Stimulated activated CD4-positive, alpha-beta T cell treated with anti-CD3 and anti-CD28 coated beads, TNF-alpha, amount 100 ng/mL, for 48 hours (primary cell): ENCODE measurements at regions not wholly inside any gene's neighbourhood (a gene's known extent, or its start where the extent isn't known, plus 50 kb on each side); places are given as distances from the start of the nearest gene placed in this dataset.

Source experiments
- DNase-seq, 3 donors: peaks; one replicate each; pipeline ENCODE4 v3.0.0-alpha.2; 2020; ENCODE audit warnings: low read depth in 3 of 3

GRCh38 chr12:98274430-98275130, 240.8 kb upstream of the TMPO start:
- no peak for DNase-seq

GRCh38 chr12:98275131-98275475, 240.3 kb upstream of the TMPO start:
- no peak for DNase-seq

- no peak for DNase-seq
Measured at GRCh38 chr12:98280152-98280551, 235.2 kb upstream of the TMPO start.

- DNase-seq = no peak
Measured at GRCh38 chr12:98280621-98281020, 234.8 kb upstream of the TMPO start.

- DNase-seq = no peak
Measured at GRCh38 chr12:98291828-98292227, 223.6 kb upstream of the TMPO start.

- DNase-seq = no peak
Measured at GRCh38 chr12:98294051-98294805, 221.2 kb upstream of the TMPO start.

- no peak for DNase-seq
Measured at GRCh38 chr12:98295681-98296080, 219.7 kb upstream of the TMPO start.

GRCh38 chr12:98296462-98297079, 218.8 kb upstream of the TMPO start:
- no peak for DNase-seq

- DNase-seq = no peak
Measured at GRCh38 chr12:98297538-98297937, 217.9 kb upstream of the TMPO start.

- DNase-seq = no peak
Measured at GRCh38 chr12:98308141-98308540, 207.2 kb upstream of the TMPO start.

- no peak for DNase-seq
Measured at GRCh38 chr12:98317939-98318899, 197.2 kb upstream of the TMPO start.

- no peak for DNase-seq
Measured at GRCh38 chr12:98319716-98320425, 195.5 kb upstream of the TMPO start.

- no peak for DNase-seq
Measured at GRCh38 chr12:98325003-98325402, 190.4 kb upstream of the TMPO start.

GRCh38 chr12:98328467-98328866, 186.9 kb upstream of the TMPO start:
- DNase-seq = no peak

GRCh38 chr12:98329589-98329988, 185.8 kb upstream of the TMPO start:
- no peak for DNase-seq

GRCh38 chr12:98332642-98333041, 182.7 kb upstream of the TMPO start:
- DNase-seq = no peak

GRCh38 chr12:98334768-98335167, 180.6 kb upstream of the TMPO start:
- DNase-seq = no peak

GRCh38 chr12:98341026-98341425, 174.4 kb upstream of the TMPO start:
- DNase-seq = no peak

GRCh38 chr12:98341732-98342131, 173.7 kb upstream of the TMPO start:
- DNase-seq = no peak

GRCh38 chr12:98343002-98343567, 172.3 kb upstream of the TMPO start:
- DNase-seq = no peak
